Nephron progenitor cell (in vitro differentiated cells): ENCODE measurements at regions not wholly inside any gene's neighbourhood (a gene's known extent, or its start where the extent isn't known, plus 50 kb on each side); places are given as distances from the start of the nearest gene placed in this dataset.

Source experiments
- DNase-seq: peaks from one replicate; pipeline ENCODE4 v3.0.0; 2021
- H3K27ac Mint-ChIP-seq: 2 replicates; pipeline ENCODE4 v1.8.0; 2021; ENCODE audit warnings: mild to moderate bottlenecking, moderate library complexity, mixed read lengths
- H3K27me3 Mint-ChIP-seq: 2 replicates; pipeline ENCODE4 v1.8.0; 2021; ENCODE audit warnings: mild to moderate bottlenecking, low read depth, mixed read lengths; ENCODE audit not compliant: poor library complexity
- H3K36me3 Mint-ChIP-seq: 2 replicates; pipeline ENCODE4 v1.8.0; 2021; ENCODE audit warnings: low read depth, mixed read lengths
- H3K4me1 Mint-ChIP-seq: 2 replicates; pipeline ENCODE4 v1.8.0; 2021; ENCODE audit warnings: mixed read lengths
- H3K4me3 Mint-ChIP-seq: 2 replicates; pipeline ENCODE4 v1.8.0; 2021; ENCODE audit warnings: mild to moderate bottlenecking, moderate library complexity, mixed read lengths
- H3K9me3 Mint-ChIP-seq: 2 replicates; pipeline ENCODE4 v1.8.0; 2021; ENCODE audit warnings: mild to moderate bottlenecking, moderate library complexity, mixed read lengths
- CTCF ChIP-seq: fragments of 200-600 bp; sonication (generic); IDR thresholded peaks from 2 replicates; pipeline ENCODE4 v1.5.0; 2021; ENCODE audit warnings: antibody characterized with exemption

- Mint-ChIP-seq H3K9me3 (no peaks in the 10 kb centered on the region), H3K4me3 (peak overlapping the region; percentile 24), H3K27me3 (peaks cover 6% of the 10 kb centered on the region), H3K36me3 (no peaks in the 10 kb centered on the region), H3K27ac (no peak overlapping the region), H3K4me1 (peaks cover 45% of the 10 kb centered on the region)
- no peak for DNase-seq
- TF ChIP-seq CTCF = no peak
Measured at GRCh38 chr2:58539973-58540372, 298.8 kb upstream of the FANCL start.

GRCh38 chr2:58535990-58536389, 294.9 kb upstream of the FANCL start:
- no peaks in the 10 kb centered on the region for H3K9me3 Mint-ChIP-seq
- H3K4me3 Mint-ChIP-seq = no peak overlapping the region
- TF ChIP-seq CTCF = no peak
- H3K27me3 Mint-ChIP-seq = peaks cover 19% of the 10 kb centered on the region
- no peaks in the 10 kb centered on the region for H3K36me3 Mint-ChIP-seq
- no peak overlapping the region for H3K27ac Mint-ChIP-seq
- no peak for DNase-seq
- peaks cover 46% of the 10 kb centered on the region for H3K4me1 Mint-ChIP-seq

GRCh38 chr2:58535182-58535581, 294.1 kb upstream of the FANCL start:
- H3K4me1 Mint-ChIP-seq = peaks cover 38% of the 10 kb centered on the region
- peaks cover 19% of the 10 kb centered on the region for H3K27me3 Mint-ChIP-seq
- H3K27ac Mint-ChIP-seq = no peak overlapping the region
- no peak for TF ChIP-seq CTCF
- no peak overlapping the region for H3K4me3 Mint-ChIP-seq
- H3K36me3 Mint-ChIP-seq = no peaks in the 10 kb centered on the region
- H3K9me3 Mint-ChIP-seq = no peaks in the 10 kb centered on the region
- DNase-seq = no peak

GRCh38 chr2:58533376-58533775, 292.3 kb upstream of the FANCL start:
- TF ChIP-seq CTCF = no peak
- peaks cover 15% of the 10 kb centered on the region for H3K27me3 Mint-ChIP-seq
- no peak for DNase-seq
- H3K9me3 Mint-ChIP-seq = no peaks in the 10 kb centered on the region
- H3K4me3 Mint-ChIP-seq = no peak overlapping the region
- H3K4me1 Mint-ChIP-seq = peaks cover 31% of the 10 kb centered on the region
- H3K27ac Mint-ChIP-seq = no peak overlapping the region
- no peaks in the 10 kb centered on the region for H3K36me3 Mint-ChIP-seq

GRCh38 chr2:58532641-58533040, 291.5 kb upstream of the FANCL start:
- DNase-seq = no peak
- Mint-ChIP-seq H3K27ac (no peak overlapping the region), H3K4me3 (no peak overlapping the region), H3K27me3 (peaks cover 13% of the 10 kb centered on the region), H3K4me1 (peaks cover 27% of the 10 kb centered on the region), H3K36me3 (no peaks in the 10 kb centered on the region), H3K9me3 (no peaks in the 10 kb centered on the region)
- TF ChIP-seq CTCF = no peak

- H3K4me1 Mint-ChIP-seq = peaks cover 1% of the 10 kb centered on the region
- DNase-seq = no peak
- no peaks in the 10 kb centered on the region for H3K36me3 Mint-ChIP-seq
- H3K9me3 Mint-ChIP-seq = no peaks in the 10 kb centered on the region
- no peaks in the 10 kb centered on the region for H3K27me3 Mint-ChIP-seq
- no peak overlapping the region for H3K4me3 Mint-ChIP-seq
- no peak for TF ChIP-seq CTCF
- no peak overlapping the region for H3K27ac Mint-ChIP-seq
Measured at GRCh38 chr2:58527647-58528046, 286.5 kb upstream of the FANCL start.
